Left cardiac atrium (tissue), 4 donors: ENCODE measurements at regions not wholly inside any gene's neighbourhood (a gene's known extent, or its start where the extent isn't known, plus 50 kb on each side); places are given as distances from the start of the nearest gene placed in this dataset.
"Not testable (repeated sequence)": the region's sequence is repeated elsewhere in the genome, so short reads cannot be mapped to it uniquely, and the experiment has no call there.

Experiments used
- ATAC-seq, 2 donors: fragments of 200-7000 bp; cut with Tn5 transposase; one replicate each; pipeline ENCODE4 v1.9.1; 2020; ENCODE audit warnings: mild to moderate bottlenecking in 2 of 2, moderate library complexity in 2 of 2
- DNase-seq: peaks from one replicate; pipeline ENCODE4 v3.0.0-alpha.2; 2020
- intact Hi-C, 2 donors: fragments of 100-400 bp; cut with DNase I; formaldehyde crosslinking; loops; one replicate each; pipeline versions ENCODE4 v1.14.1 to v1.15.1; 2022 to 2023
- donor health status: DM: no; HTN: yes; CAD: no.
- donor health status: DM: no; HTN: yes; CAD: no; lungs with severe emphysema.
- donor health status: DM: yes; HTN: yes; CAD: no.
- donor health status: Dilated cardiomyopathy.

DNA sequence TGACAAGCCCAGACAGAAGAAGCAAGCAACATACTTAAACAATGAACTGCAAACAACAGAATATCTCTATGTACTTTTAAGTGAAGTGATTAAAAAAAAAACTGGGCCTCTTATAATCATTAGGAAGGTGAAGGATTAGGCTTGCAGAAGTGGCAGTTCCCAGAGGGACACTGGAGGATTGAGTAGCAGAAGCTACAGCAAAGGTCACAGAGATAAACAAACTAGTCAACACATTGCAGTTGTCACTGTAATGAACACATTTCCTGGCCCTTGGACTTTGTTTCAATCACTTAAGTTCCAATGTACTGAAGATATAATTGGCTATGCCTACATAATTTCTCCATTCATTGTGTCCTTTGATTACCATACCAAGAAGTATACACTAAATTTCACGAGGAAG lies 1498.8 kb downstream of the SLITRK5 start:
- no peak for ATAC-seq
- intact Hi-C loops = no loop called here
- DNase-seq = no peak

DNA sequence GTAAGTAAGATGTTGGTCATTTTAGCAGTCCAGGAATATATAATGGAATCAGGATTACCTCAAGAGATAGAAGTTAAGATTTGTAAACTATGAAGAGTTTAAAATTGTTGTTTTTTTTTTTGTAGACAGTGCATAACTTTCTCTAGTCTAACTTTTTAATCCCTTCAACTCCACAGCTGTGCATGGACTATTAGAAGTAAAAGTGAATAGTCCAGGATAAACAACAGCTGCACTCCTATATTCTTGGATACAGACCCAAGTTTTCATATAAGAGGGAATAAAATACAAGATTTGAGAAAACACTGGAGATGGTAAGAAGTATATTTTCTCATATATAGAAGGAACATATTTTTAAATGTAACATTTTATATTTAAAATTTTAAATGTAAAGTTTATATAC lies 1509.9 kb downstream of the SLITRK5 start:
- DNase-seq = no peak
- ATAC-seq = no peak
- intact Hi-C loops = no loop called here

DNA sequence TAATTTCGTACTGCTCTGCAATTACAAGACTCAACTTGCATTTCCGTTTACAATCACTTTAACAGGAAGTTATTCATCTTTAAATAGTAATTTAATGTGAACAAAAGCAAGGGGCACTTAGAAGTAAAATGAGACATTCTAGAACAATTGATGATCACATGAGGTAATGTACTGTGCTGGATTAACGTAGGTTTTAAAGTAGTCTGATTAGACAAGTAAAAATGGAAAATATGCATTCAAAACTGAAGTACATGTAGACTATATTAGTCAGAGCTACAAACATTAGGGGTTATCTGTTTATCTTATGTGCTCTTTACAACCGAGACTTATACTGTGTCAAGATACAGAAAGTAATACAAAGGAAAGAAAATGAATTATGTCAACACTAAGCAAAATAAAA lies 1528.0 kb downstream of the SLITRK5 start:
- no peak for ATAC-seq
- intact Hi-C loops = no loop called here
- no peak for DNase-seq

DNA sequence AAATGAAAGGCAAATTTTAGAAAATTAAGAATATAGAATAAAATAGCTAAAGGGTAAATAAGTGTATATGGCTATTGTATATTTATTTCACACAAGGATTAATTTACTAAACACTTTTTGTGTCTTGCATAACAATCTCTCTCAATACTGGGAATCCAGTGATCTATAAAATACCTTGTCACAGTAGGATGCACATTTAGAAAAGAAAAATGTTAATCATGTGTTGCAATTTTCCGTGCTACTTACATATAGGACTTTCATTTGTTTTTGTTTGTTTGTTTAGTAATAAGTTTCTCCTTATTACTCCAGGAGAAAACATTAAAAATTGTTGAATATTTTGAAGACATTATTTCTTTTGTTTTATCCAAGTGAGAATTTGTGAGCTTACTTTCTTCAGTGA lies 1533.3 kb downstream of the SLITRK5 start:
- intact Hi-C loops = no loop called here
- ATAC-seq (no peak), DNase-seq (no peak)

DNA sequence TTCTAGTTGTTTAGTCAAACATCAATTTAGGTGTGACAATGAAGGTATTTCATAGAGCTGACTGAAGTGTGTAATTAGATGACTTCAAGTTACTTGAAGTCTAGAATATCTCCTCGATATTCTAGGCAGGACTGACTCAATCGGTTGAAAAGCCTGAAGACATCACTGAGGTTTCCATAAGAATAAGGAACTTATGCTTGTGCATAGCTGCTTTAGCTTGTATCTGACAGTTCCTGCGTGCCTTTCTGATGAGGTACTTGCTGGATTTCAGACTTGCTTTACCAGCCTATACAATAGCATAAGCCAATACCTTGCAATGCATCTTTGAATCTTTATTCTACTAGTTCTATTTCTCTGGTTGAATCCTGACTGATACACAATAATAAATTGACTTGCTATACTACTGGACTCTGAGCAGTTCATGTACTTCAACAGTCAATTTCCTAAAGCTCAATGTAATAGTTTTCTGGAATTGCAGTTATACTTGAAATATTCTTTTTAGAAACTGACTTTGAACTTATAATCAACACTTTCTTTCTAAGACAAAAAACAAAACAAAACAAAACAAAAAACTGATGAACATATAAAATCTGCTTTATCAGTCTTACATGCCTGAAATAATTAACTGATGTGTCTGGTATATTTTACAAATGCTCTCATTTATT lies 1534.8 kb downstream of the SLITRK5 start:
- DNase-seq (no peak), ATAC-seq (no peak)
- intact Hi-C loops = no loop called here

DNA sequence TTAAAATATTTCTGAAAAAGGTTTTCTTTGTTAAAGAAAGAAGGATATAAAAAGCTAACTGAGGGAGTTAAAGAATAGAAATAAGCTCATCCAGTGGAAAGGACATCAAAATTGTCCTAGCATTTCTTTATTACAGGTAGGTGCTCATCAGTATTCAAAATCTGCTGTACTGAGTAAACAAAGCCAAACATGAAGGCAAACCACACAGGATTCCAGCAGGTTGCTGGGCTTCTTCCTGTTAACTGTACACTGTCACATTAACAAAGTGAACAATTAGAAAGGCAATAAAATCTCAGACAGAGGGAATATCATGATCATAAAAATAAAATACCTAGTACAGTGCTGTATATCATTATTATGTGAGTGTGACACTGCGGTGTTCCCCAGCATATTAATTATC lies 1541.0 kb downstream of the SLITRK5 start:
- no peak for DNase-seq
- ATAC-seq = no peak

DNA sequence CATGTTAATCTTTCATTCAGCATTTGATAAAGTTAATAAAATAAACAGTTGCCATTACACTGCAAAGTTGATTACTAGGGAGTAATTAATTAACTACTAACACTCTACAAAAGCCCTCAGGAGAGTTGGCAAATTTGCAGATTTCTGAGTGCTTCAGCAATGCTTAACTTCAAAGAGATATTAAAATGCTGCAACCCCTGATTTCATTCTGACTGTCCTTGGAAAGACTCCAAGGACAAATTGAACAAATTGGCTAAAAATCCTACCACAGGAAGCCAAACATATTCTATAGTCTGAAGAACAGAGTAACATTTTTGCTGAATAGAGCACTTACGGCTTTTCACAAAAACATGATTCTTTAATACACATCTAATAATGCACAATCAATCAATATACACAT lies 1543.0 kb downstream of the SLITRK5 start:
- intact Hi-C loops = no loop called here
- DNase-seq (no peak), ATAC-seq (no peak)

More for the DNA sequence above, 1541.0 kb downstream of the SLITRK5 start:
- intact Hi-C loops = no loop called here

DNA sequence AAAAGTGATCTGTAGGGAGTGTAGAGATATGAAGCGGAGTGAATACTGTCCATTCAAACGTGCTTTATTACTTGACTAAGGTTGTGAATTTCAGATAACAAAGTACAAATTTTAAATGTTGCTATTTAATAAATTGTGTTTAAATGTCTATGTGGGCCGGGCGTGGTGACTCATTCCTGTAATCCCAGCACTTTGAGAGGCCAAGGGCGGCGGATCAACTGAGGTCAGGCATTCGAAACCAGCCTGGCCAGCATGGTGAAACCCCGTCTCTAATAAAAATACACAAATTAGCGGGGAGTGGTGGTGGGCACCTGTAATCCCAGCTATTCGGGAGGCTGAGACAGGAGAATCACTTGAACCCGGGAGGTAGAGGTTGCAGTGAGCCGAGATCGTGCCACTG lies 1544.1 kb downstream of the SLITRK5 start:
- DNase-seq, ATAC-seq, intact Hi-C loops: not testable (repeated sequence)

DNA sequence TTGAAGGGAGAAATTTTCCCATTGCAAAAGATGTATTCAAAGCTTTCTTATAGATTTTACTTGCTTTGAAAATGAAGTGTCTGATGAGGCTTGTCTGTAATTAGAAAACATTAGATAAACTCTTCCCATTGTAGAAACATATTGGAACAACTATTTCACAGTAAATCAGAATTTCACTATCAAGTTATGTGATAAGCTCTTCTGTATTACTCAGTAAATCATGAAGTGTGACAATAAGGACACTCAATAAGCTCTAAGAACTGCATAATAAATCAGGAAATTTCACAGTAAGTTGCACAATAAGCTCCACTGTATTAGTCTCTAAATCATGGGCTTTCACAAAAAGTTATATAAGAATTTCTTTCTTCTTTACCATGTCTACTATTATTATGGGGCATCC lies 1546.6 kb downstream of the SLITRK5 start:
- intact Hi-C loops = no loop called here
- DNase-seq (no peak), ATAC-seq (no peak)

DNA sequence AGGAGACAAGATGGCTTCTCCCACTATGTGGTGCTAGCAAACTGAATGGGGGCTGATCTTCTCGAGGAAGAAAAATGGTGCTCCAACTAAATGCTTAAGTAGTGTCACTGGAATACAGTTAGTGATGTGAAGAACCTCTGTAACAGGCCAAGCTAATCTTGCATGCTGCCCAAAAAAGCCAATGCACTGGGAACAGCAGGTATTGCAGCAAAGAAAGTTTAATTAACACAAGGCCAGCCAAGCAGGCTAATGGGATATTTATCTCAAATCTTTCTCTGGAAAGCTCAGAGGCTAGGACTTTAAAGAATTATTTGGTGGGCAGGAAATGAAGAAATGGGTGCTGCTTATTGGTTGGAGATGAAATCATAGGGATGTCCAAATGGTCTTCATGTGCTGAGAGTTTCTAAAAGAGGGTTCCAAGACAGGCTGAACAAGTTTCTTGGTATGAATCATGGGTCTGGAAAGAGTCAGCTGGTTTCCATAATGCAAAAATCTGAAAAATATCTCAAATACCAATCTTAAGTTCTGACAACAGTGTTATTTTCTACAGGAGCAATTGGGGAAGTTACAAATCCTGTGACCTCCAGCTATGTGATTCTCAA lies 1550.5 kb downstream of the SLITRK5 start:
- intact Hi-C loops = no loop called here
- ATAC-seq (no peak), DNase-seq (no peak)

DNA sequence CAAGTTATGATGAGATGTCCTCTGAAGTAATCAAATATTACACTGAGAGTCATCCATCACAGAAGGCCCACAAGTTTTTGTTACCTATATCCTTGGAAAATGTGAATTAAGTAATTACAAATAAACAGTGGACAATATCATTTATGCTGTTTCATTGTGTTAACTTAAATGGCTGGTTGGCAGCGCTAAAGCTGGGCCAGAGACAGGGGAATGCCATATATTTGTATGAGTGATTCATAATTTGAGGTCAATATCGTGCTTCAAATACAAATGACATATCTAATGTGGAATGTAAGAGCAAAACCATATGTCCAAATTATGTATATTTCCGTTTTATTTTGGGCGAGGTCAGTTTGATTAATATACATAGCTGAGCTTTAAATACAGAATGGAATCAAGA lies 1556.2 kb downstream of the SLITRK5 start:
- no peak for ATAC-seq
- intact Hi-C loops = no loop called here

DNA sequence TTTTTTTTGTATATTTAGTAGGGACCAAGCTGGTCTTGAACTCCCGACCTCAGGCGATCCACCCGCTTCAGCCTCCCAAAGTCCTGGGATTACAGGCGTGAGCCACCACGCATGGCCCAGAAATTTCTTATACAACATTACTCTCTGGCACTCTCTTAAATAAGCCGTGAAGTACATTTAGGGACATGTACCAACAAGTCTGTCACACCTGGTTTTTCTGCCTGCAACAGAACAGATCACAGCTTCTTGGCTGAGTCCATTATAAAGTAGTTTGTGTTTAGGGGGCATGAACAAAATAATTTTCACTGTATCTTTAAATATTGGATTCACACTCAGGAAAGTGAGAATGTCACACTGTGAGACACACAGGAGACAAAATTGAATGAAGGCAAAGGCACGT lies 1567.3 kb downstream of the SLITRK5 start:
- no peak for ATAC-seq

More for the DNA sequence above, 1556.2 kb downstream of the SLITRK5 start:
- DNase-seq = no peak

DNA sequence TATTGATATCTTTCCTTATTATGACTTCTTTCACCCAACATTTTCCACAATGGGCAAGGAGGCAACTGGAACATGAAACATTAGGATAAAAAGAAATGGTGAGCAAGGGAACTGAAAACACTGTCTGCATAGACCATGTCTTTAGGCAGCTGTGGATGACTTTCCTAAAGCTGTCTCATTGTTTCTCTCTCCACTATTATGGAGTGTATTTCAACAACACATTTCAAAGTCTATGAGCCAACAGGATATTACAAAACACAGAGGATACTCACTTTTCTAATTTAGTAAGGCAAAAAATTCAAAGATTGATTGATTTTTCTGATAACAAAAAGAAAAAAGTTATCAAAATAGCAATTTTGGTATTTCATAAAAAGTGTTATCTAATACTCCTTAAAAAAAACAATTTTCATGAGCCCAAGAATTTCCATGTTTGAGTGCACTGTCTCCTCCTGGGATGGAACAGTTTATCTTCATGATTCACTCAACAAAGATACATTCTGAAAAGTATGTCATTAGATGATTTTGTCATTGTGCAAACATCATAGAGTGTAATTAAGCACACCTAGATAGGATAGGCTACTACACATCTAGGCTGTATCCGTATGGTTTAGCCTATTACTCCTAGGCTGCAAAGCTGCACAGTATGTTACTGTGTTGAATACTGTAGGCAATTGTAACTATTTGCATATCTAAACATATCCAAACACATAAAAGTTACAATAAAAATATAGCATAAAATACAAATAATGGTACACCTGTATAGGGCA lies 1568.4 kb downstream of the SLITRK5 start:
- intact Hi-C loops = no loop called here
- ATAC-seq (no peak), DNase-seq (no peak)

More for the DNA sequence above, 1567.3 kb downstream of the SLITRK5 start:
- no peak for DNase-seq
- intact Hi-C loops = no loop called here

DNA sequence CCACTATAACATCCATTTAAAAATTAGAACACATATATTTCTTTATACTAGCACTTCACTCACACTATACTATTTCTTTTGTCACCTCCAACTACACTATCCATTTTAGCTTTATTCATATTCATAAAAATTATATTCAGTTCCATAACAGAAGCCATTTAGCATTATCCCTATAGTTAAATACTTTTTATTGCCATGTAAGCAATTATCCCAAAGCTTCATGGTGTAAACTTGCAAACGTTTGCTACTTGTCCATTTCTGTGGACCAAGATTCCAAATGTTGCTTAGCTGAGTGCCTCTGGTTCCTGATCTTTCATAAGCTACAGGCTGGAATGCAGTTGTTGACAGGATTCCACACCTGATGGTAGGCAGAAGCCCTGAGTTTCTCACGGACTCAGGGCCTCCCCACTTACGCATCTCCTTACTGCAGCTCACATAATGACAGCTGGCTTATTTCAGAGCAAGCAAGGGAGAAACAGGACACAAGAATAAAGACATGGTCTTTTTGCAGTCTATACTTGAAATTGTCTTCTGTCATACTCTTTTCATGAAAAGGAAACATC lies 1584.8 kb downstream of the SLITRK5 start:
- ATAC-seq (no peak), DNase-seq (no peak)
- intact Hi-C loops = no loop called here

DNA sequence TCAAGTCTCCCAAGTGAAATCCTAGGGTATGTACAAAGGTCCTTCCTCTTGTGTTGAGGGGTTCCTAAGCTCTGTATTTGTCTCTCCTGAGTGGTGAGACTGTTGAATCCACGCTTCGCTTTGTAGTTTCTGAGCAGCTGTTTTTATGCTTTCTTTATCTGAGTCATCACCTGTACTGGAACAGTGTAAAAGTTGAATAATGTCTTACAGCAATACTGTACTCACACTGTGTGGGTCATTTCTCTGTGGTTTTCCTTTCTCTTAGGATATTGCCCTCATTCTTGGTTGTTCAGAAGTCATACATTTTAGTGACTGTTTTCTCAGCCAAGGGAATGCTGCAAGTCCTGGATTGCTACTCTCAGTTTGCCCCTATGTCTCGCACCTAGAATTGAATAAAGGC lies 1596.6 kb downstream of the SLITRK5 start:
- ATAC-seq = no peak
- no peak for DNase-seq
- intact Hi-C loops = no loop called here

DNA sequence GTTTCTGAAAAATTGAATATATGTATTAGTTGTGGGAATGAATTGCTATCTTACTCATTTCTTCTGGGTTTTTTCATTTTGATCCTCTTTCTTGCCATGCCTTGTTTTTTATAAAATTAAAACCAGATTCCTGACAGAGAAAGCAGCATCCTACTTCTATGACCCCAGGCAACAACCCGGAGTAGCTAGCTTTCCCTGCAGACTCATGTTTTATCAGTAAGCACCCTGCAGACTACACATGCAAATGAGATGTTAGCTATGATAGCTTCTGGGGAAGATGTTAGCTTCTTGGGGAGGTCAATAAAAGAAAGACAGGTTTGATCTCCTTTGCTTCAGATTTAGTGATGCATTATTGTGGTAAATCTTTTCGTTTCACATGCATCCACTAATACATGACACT lies 1598.6 kb downstream of the SLITRK5 start:
- ATAC-seq (no peak), DNase-seq (no peak)
- intact Hi-C loops = no loop called here

DNA sequence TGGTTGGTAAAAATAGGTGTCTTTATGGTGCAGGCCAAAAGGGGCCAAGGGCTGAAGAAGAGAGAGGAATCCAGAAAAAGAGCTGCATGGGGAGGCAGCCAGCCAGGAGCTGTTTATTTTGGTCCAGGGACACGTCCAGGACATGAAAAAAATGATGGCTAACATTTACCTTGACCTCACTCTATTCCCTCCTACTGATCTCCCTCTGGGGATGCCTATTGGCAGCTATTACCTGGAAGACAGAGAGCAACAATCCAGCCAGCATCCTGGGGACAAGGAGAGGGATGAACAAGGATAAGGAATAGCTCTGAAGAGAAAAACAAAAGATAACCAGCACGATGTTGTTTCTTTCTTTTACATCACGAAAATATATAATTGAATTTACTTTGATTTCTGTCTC lies 1599.6 kb downstream of the SLITRK5 start:
- ATAC-seq (no peak), DNase-seq (no peak)
- intact Hi-C loops = no loop called here

DNA sequence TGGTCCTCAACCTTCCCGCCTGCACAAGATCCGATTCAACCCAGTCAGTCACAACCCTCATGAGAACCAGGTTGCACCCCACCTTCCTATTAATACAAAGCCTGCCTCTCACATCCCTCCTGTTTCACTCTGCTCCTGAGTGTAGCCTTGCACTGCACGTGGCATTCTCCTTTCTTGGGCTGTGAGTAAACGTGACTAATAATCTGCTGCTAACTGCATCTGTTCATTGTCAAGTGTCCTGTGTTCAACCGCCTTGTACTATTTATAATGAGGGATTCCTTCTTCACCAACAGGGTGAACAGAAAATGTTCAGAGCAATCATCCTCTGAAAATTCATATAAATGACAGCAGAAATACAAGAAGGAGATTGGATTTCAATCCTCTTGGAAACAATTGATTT lies 1608.2 kb downstream of the SLITRK5 start:
- ATAC-seq (no peak), DNase-seq (no peak)
- intact Hi-C loops = no loop called here

DNA sequence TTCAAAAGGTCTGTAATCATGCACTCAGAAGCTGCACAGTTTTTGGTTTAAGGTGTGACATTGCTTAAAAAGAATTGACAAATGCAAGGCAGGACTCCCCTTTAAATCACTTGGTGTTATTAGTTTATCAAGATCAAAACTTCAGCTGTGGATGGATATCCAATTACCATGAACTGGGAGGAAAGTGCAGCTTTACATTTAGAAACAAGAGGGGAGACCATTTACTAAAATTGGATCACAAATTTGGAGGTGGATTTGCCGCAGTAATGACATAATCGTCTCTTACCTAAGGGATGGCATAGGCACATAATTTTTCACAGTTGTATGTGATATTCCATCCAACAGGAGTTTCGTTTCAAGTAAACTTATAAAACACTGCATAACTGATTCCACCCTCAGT lies 1610.2 kb downstream of the SLITRK5 start:
- no peak for DNase-seq
- intact Hi-C loops = no loop called here
- no peak for ATAC-seq

DNA sequence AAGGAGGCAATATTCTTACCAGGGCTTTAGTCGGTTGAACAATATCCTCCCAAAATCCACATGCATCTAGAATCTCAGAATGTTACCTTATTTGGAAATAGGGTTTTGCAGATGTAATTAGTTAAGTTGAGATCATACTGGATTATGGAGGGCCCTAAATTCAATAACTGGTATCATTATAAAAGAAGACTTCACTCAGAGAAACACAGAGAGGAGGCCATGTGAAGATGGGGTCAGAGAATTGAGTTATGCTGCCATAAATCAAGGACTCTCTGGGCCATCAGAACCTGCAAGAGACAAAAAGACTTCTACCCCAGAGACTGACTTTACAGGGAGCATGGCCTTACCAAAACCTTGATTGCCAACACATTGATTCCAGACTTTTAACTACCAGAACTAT lies 1611.1 kb downstream of the SLITRK5 start:
- DNase-seq (no peak), ATAC-seq (no peak)
- intact Hi-C loops = no loop called here
